Neural progenitor cell (in vitro differentiated cells): ENCODE measurements at regions not wholly inside any gene's neighbourhood (a gene's known extent, or its start where the extent isn't known, plus 50 kb on each side); places are given as distances from the start of the nearest gene placed in this dataset.

Experiments used
- DNase-seq: peaks from one replicate; pipeline ENCODE4 v3.0.0-alpha.2; 2016; ENCODE audit warnings: low spot score
- H2AFZ ChIP-seq: fragments of 200-600 bp; sonication (generic); replicated peaks from 2 replicates; pipeline ENCODE4 v1.6.1; 2016; ENCODE audit warnings: antibody characterized with exemption
- H3F3A ChIP-seq: fragments of 200-600 bp; sonication (generic); 2 replicates; pipeline ENCODE4 v1.6.1; 2016; ENCODE audit warnings: antibody characterized with exemption, low read depth
- H3K27ac ChIP-seq: fragments of 200-600 bp; sonication (generic); 2 replicates; pipeline ENCODE4 v1.5.1; 2016; ENCODE audit warnings: mild to moderate bottlenecking
- H3K27me3 ChIP-seq: fragments of 200-600 bp; sonication (generic); 2 replicates; pipeline ENCODE4 v1.6.1; 2016; ENCODE audit warnings: mild to moderate bottlenecking, moderate library complexity
- H3K36me3 ChIP-seq: fragments of 200-600 bp; sonication (generic); 2 replicates; pipeline ENCODE4 v1.5.1; 2016
- H3K4me1 ChIP-seq: fragments of 200-600 bp; sonication (generic); 2 replicates; pipeline ENCODE4 v1.6.1; 2016; ENCODE audit warnings: mixed run types
- H3K4me2 ChIP-seq: fragments of 200-600 bp; sonication (generic); 2 replicates; pipeline ENCODE4 v1.6.1; 2016
- H3K4me3 ChIP-seq: fragments of 200-600 bp; sonication (generic); 2 replicates; pipeline ENCODE4 v1.5.1; 2016
- H3K79me2 ChIP-seq: fragments of 200-600 bp; sonication (generic); 2 replicates; pipeline ENCODE4 v1.6.1; 2016; ENCODE audit warnings: low read depth
- H3K9ac ChIP-seq: fragments of 200-600 bp; sonication (generic); 2 replicates; pipeline ENCODE4 v1.6.1; 2016
- H3K9me3 ChIP-seq: fragments of 200-600 bp; sonication (generic); 2 replicates; pipeline ENCODE4 v1.5.1; 2016; ENCODE audit warnings: low read depth
- H4K20me1 ChIP-seq: fragments of 200-600 bp; sonication (generic); 2 replicates; pipeline ENCODE4 v1.6.1; 2016; ENCODE audit warnings: low read depth
- H3K27ac Mint-ChIP-seq: 3 replicates; pipeline ENCODE4 v1.8.0; 2021; ENCODE audit warnings: mixed read lengths
- H3K27me3 Mint-ChIP-seq: 2 replicates; pipeline ENCODE4 v1.8.0; 2022; ENCODE audit warnings: low read depth, mild to moderate bottlenecking, inconsistent platforms, moderate library complexity, mixed read lengths; ENCODE audit not compliant: insufficient read depth
- H3K36me3 Mint-ChIP-seq: 3 replicates; pipeline ENCODE4 v1.8.0; 2021; ENCODE audit warnings: mixed read lengths
- H3K4me1 Mint-ChIP-seq: 3 replicates; pipeline ENCODE4 v1.8.0; 2021; ENCODE audit warnings: mixed read lengths
- H3K4me3 Mint-ChIP-seq: 3 replicates; pipeline ENCODE4 v1.8.0; 2021; ENCODE audit warnings: mild to moderate bottlenecking, moderate library complexity, mixed read lengths
- H3K9me3 Mint-ChIP-seq: 3 replicates; pipeline ENCODE4 v1.8.0; 2020; ENCODE audit warnings: mixed read lengths
- EZH2 ChIP-seq: fragments of 200-600 bp; sonication (generic); IDR thresholded peaks from 2 replicates; pipeline ENCODE4 v1.6.1; 2017; ENCODE audit warnings: antibody characterized with exemption, mild to moderate bottlenecking, moderate library complexity
- EZH2phosphoT487 ChIP-seq: fragments of 200-600 bp; sonication (generic); IDR thresholded peaks from 2 replicates; pipeline ENCODE4 v1.6.1; 2017; ENCODE audit warnings: antibody characterized with exemption
- TF ChIP-seq, protein P1 (sequence below): fragments of 200-600 bp; sonication (generic); IDR thresholded peaks from 2 replicates; pipeline ENCODE4 v1.5.1; 2017; ENCODE audit warnings: antibody characterized with exemption, mild to moderate bottlenecking

- no peak overlapping the region for H3K4me2 ChIP-seq
- no peaks in the 10 kb centered on the region for H3K27me3 ChIP-seq
- no peak overlapping the region for H3K4me3 Mint-ChIP-seq
- H3K79me2 ChIP-seq: no peaks in the 10 kb centered on the region
- no peaks in the 10 kb centered on the region for H3K36me3 ChIP-seq
- peaks cover 2% of the 10 kb centered on the region for H3K27me3 Mint-ChIP-seq
- no peaks in the 10 kb centered on the region for H3K36me3 Mint-ChIP-seq
- H3F3A ChIP-seq: no peaks in the 10 kb centered on the region
- no peak overlapping the region for H3K27ac ChIP-seq
- H2AFZ ChIP-seq: no peak overlapping the region
- TF ChIP-seq EZH2phosphoT487 (no peak), EZH2 (no peak)
- TF ChIP-seq, protein P1, sequence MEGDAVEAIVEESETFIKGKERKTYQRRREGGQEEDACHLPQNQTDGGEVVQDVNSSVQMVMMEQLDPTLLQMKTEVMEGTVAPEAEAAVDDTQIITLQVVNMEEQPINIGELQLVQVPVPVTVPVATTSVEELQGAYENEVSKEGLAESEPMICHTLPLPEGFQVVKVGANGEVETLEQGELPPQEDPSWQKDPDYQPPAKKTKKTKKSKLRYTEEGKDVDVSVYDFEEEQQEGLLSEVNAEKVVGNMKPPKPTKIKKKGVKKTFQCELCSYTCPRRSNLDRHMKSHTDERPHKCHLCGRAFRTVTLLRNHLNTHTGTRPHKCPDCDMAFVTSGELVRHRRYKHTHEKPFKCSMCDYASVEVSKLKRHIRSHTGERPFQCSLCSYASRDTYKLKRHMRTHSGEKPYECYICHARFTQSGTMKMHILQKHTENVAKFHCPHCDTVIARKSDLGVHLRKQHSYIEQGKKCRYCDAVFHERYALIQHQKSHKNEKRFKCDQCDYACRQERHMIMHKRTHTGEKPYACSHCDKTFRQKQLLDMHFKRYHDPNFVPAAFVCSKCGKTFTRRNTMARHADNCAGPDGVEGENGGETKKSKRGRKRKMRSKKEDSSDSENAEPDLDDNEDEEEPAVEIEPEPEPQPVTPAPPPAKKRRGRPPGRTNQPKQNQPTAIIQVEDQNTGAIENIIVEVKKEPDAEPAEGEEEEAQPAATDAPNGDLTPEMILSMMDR: no peak
- no peak overlapping the region for H3K27ac Mint-ChIP-seq
- H3K4me1 ChIP-seq: no peaks in the 10 kb centered on the region
- no peak for DNase-seq
- H3K9me3 ChIP-seq: no peaks in the 10 kb centered on the region
- H3K4me1 Mint-ChIP-seq: peaks cover 5% of the 10 kb centered on the region
- H3K4me3 ChIP-seq: no peak overlapping the region
- peaks cover 2% of the 10 kb centered on the region for H3K9me3 Mint-ChIP-seq
- H4K20me1 ChIP-seq: no peaks in the 10 kb centered on the region
- no peak overlapping the region for H3K9ac ChIP-seq
Observed at GRCh38 chr6:15811107-15811506, 148.3 kb upstream of the DTNBP1 start.

- no peak overlapping the region for H3K27ac ChIP-seq
- H3K36me3 Mint-ChIP-seq: no peaks in the 10 kb centered on the region
- no peaks in the 10 kb centered on the region for H3K9me3 ChIP-seq
- H3K27me3 Mint-ChIP-seq: peaks cover 2% of the 10 kb centered on the region
- H3K9ac ChIP-seq: no peak overlapping the region
- H3K9me3 Mint-ChIP-seq: peaks cover 2% of the 10 kb centered on the region
- no peaks in the 10 kb centered on the region for H3K4me1 ChIP-seq
- H3K27ac Mint-ChIP-seq: no peak overlapping the region
- no peaks in the 10 kb centered on the region for H3K79me2 ChIP-seq
- no peaks in the 10 kb centered on the region for H3K27me3 ChIP-seq
- no peak for DNase-seq
- H2AFZ ChIP-seq: no peak overlapping the region
- H4K20me1 ChIP-seq: no peaks in the 10 kb centered on the region
- H3K4me2 ChIP-seq: no peak overlapping the region
- no peaks in the 10 kb centered on the region for H3F3A ChIP-seq
- H3K4me3 Mint-ChIP-seq: no peak overlapping the region
- no peak for TF ChIP-seq EZH2
- TF ChIP-seq, protein P1: no peak
- no peak for TF ChIP-seq EZH2phosphoT487
- H3K4me1 Mint-ChIP-seq: peaks cover 5% of the 10 kb centered on the region
- H3K4me3 ChIP-seq: no peak overlapping the region
- H3K36me3 ChIP-seq: no peaks in the 10 kb centered on the region
Observed at GRCh38 chr6:15810618-15811017, 147.8 kb upstream of the DTNBP1 start.

GRCh38 chr6:15809367-15809766 lies 146.5 kb upstream of the DTNBP1 start:
- no peaks in the 10 kb centered on the region for H3K9me3 ChIP-seq
- H3K79me2 ChIP-seq: no peaks in the 10 kb centered on the region
- Mint-ChIP-seq H3K4me1 (peaks cover 9% of the 10 kb centered on the region), H3K36me3 (no peaks in the 10 kb centered on the region), H3K27me3 (peaks cover 2% of the 10 kb centered on the region), H3K9me3 (peaks cover 2% of the 10 kb centered on the region), H3K27ac (no peak overlapping the region), H3K4me3 (no peak overlapping the region)
- no peaks in the 10 kb centered on the region for H3K27me3 ChIP-seq
- DNase-seq: no peak
- H3K4me3 ChIP-seq: no peak overlapping the region
- H3K4me1 ChIP-seq: no peaks in the 10 kb centered on the region
- no peak for TF ChIP-seq EZH2
- TF ChIP-seq, protein P1: no peak
- TF ChIP-seq EZH2phosphoT487: no peak
- no peak overlapping the region for H3K9ac ChIP-seq
- H3K4me2 ChIP-seq: no peak overlapping the region
- H3F3A ChIP-seq: no peaks in the 10 kb centered on the region
- no peaks in the 10 kb centered on the region for H3K36me3 ChIP-seq
- H2AFZ ChIP-seq: no peak overlapping the region
- H3K27ac ChIP-seq: no peak overlapping the region
- no peaks in the 10 kb centered on the region for H4K20me1 ChIP-seq
